GM19043 (cell line): ENCODE measurements at regions not wholly inside any gene's neighbourhood (a gene's known extent, or its start where the extent isn't known, plus 50 kb on each side); places are given as distances from the start of the nearest gene placed in this dataset.

Source experiments
- ATAC-seq: cut with Tn5 transposase; IDR thresholded peaks from one replicate; pipeline ENCODE4 v1.9.1; 2021; ENCODE audit warnings: low read depth; ENCODE audit not compliant: unreplicated experiment

DNA sequence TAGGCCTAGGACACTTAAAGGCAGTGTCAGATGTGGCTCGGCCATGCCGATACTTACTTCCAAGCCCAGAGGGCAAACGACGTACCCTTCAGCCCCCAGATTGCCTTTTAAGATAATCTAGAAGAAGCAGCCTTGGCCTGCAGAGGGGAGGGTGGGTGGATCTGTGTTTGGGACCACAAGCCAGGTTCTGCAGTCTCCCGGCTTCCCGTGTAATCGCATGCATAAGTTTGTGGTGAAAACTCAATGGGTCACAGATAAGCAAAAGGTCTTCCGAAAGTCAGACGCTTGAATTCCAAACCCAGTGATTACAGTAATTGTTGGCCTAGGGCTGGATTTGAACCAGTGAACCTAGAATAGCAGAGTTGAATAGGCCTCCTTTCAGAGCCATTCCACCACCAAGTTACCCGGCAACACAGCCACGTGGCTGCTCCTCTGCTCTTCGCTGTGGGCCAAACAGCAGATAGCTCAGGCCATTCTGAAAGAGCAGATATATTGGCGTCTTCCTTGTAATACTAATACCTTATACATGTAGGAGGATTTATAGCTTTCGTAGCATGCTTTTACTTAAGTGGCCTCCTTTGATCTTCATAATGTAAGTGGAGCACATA lies 170.8 kb upstream of the CADM1 start:
- no peak for ATAC-seq

DNA sequence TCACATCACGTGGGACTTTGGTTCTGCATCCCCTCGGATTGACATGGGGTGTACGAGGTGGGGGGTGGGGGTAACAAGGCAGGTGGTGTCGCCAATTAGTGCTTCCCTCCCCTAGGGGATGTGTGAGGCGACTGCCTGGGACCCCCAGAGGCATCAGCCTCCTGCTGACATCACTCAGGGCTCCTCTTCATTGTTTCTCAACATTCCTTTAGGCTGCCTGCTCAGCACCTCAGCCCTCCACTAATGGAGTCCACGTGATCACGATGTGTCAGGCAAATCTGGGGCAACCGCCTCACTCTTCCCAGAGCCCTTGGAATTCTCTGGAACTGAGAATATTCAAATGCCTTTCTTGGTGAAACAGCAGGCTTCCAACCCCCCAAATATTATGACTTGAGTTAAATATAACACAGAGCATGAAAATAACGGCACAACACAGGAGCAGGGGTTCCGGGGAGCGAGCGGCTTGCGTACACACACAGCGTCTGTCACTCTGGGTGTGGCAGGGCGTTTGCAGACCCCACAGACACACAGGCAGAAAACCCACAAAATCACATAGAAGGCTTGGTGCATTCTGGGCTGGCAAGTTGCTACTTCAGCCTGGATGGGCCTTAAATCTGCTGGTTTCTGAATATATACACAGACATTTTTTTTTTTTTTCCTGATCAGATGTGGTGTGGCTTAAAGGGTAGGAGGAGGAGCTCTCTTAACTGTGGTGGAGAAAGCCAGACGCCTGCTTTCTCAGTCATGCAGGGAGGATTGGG lies 170.1 kb upstream of the CADM1 start:
- ATAC-seq, result no peak

DNA sequence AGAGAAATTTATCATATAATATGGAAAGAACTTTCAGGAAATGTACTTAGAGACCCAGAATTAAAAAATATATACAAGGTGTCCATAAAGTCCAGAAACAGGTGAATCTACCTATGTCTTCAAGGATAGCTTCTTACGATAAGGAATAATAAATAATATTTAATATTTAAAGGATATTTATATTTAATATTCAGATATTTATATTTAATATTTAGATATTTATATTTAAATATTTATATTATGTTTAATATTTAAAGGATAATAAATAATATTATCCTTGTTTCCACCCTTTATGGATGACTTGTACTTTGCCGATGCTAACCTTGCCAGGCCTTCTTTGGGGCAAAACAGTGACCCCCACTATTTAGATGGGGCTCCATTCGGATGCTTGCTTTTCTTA lies 169.5 kb upstream of the CADM1 start:
- ATAC-seq, result no peak

- no peak for ATAC-seq
Measured at GRCh38 chr11:115672999-115673411, 168.8 kb upstream of the CADM1 start.

- no peak for ATAC-seq
Measured at GRCh38 chr11:115672412-115672811, 168.2 kb upstream of the CADM1 start.

GRCh38 chr11:115670538-115671205 lies 166.5 kb upstream of the CADM1 start:
- no peak for ATAC-seq

- no peak for ATAC-seq
Measured at GRCh38 chr11:115665958-115666357, 161.7 kb upstream of the CADM1 start.

- no peak for ATAC-seq
Measured at GRCh38 chr11:115665175-115665821, 161.1 kb upstream of the CADM1 start.

DNA sequence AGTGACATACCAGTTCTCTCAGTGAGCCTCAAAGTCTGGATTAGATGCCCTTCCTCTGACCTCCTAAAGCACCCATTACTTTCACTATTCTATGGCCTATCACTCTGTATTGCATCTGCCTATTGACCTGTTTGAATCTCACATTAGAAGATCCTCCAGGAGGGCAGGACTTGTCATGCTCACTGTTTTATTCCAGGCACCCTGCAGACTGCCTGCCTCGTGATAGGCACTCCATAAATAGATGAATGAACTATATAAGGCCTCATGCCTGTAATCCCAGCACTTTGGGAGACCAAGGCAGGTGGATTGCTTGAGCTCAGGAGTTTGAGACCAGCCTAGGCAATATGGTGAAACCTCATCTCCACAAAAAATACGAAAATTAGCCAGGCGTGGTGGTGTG lies 160.1 kb upstream of the CADM1 start:
- ATAC-seq, result no peak

GRCh38 chr11:115663790-115664189 lies 159.6 kb upstream of the CADM1 start:
- ATAC-seq, result no peak

- no peak for ATAC-seq
Measured at GRCh38 chr11:115660030-115660805, 156.0 kb upstream of the CADM1 start.

- ATAC-seq, result no peak
Measured at GRCh38 chr11:115659061-115659963, 155.1 kb upstream of the CADM1 start.

- no peak for ATAC-seq
Measured at GRCh38 chr11:115657586-115657985, 153.4 kb upstream of the CADM1 start.

GRCh38 chr11:115656669-115657068 lies 152.5 kb upstream of the CADM1 start:
- no peak for ATAC-seq

- no peak for ATAC-seq
Measured at GRCh38 chr11:115656041-115656440, 151.8 kb upstream of the CADM1 start.

- no peak for ATAC-seq
Measured at GRCh38 chr11:115654792-115655191, 150.6 kb upstream of the CADM1 start.

GRCh38 chr11:115653926-115654325 lies 149.7 kb upstream of the CADM1 start:
- ATAC-seq, result no peak

DNA sequence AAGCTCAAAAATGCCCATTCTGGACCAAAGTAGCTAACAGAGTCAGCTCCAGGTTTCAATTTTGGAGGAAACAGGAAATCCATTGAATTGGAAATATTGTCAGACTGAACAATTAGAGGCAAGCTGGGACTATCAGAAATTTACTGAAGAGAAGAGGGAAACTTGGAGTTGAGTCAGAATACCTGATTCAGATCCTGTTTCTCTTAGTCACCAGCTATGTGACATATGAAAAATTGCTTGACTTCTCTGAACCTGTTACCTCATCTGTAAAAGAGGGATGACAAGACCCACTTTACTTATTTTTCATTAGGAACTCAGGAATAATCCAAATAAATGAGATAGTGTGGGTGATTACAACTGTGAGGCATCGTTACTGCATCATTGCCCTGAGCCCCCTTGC lies 148.9 kb upstream of the CADM1 start:
- ATAC-seq, result no peak

- ATAC-seq, result no peak
Measured at GRCh38 chr11:115652496-115652895, 148.3 kb upstream of the CADM1 start.

GRCh38 chr11:115652094-115652493 lies 147.9 kb upstream of the CADM1 start:
- no peak for ATAC-seq
